HEK293T (cell line): ENCODE measurements at regions not wholly inside any gene's neighbourhood (a gene's known extent, or its start where the extent isn't known, plus 50 kb on each side); places are given as distances from the start of the nearest gene placed in this dataset.

Experiments used
- BHLHE40 ChIP-seq: fragments of 450-650 bp; IDR thresholded peaks from 2 replicates; pipeline ENCODE4 v1.6.1; 2016; ENCODE audit warnings: mild to moderate bottlenecking, moderate library complexity, borderline replicate concordance
- CTBP1 ChIP-seq: fragments of 450-650 bp; IDR thresholded peaks from 2 replicates; pipeline ENCODE4 v1.6.1; 2016; ENCODE audit warnings: borderline replicate concordance
- FOXA1 ChIP-seq: fragments of 450-650 bp; IDR thresholded peaks from 2 replicates; pipeline ENCODE4 v1.6.1; 2016; ENCODE audit warnings: mild to moderate bottlenecking
- FOXM1 ChIP-seq: fragments of 450-650 bp; IDR thresholded peaks from 2 replicates; pipeline ENCODE4 v1.6.1; 2017; ENCODE audit warnings: mild to moderate bottlenecking, borderline replicate concordance
- LEF1 ChIP-seq: fragments of 450-650 bp; IDR thresholded peaks from 2 replicates; pipeline ENCODE4 v1.6.1; 2017; ENCODE audit warnings: mild to moderate bottlenecking, borderline replicate concordance
- NFRKB ChIP-seq: fragments of 450-650 bp; IDR thresholded peaks from 2 replicates; pipeline ENCODE4 v1.6.1; 2016; ENCODE audit warnings: mild to moderate bottlenecking, moderate library complexity
- SP1 ChIP-seq: fragments of 450-650 bp; IDR thresholded peaks from 2 replicates; pipeline ENCODE4 v1.6.1; 2017
- SUZ12 ChIP-seq: fragments of 450-650 bp; IDR thresholded peaks from 2 replicates; pipeline ENCODE4 v1.6.1; 2016; ENCODE audit warnings: mild to moderate bottlenecking
- TARDBP ChIP-seq: fragments of 450-650 bp; IDR thresholded peaks from 2 replicates; pipeline ENCODE4 v1.6.1; 2016
- ZNF384 ChIP-seq: fragments of 450-650 bp; IDR thresholded peaks from 2 replicates; pipeline ENCODE4 v1.6.1; 2016
- TF ChIP-seq, protein P1 (sequence below): fragments of 450-650 bp; IDR thresholded peaks from 2 replicates; pipeline ENCODE4 v1.6.1; 2016

DNA sequence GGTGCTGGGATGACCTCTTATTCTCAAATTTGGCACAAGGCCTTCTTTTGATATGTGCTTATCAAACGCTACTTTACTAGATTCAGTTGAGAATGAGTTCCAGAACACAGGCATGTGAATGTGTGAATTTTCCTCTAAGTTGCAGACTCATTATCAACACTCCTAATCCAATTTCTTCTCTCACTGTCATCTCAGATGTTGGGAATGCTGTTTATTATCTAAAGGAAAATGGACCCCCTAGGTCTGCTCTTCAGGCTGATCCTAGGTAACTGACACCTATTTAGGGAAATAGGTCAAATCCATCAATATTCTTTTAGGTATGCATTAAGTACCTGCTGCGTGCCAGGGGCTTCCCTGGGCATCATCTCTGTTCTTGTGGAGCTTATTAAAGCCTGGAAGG is 215.0 kb upstream of the NOX3 start:
- no peak for TF ChIP-seq CTBP1
- TF ChIP-seq TARDBP = no peak
- TF ChIP-seq SP1 = no peak
- no peak for TF ChIP-seq SUZ12
- TF ChIP-seq FOXA1 = no peak
- no peak for TF ChIP-seq BHLHE40
- no peak for TF ChIP-seq NFRKB
- no peak for TF ChIP-seq FOXM1
- TF ChIP-seq, protein P1, sequence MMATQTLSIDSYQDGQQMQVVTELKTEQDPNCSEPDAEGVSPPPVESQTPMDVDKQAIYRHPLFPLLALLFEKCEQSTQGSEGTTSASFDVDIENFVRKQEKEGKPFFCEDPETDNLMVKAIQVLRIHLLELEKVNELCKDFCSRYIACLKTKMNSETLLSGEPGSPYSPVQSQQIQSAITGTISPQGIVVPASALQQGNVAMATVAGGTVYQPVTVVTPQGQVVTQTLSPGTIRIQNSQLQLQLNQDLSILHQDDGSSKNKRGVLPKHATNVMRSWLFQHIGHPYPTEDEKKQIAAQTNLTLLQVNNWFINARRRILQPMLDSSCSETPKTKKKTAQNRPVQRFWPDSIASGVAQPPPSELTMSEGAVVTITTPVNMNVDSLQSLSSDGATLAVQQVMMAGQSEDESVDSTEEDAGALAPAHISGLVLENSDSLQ = no peak
- no peak for TF ChIP-seq ZNF384
- no peak for TF ChIP-seq LEF1
